GM23248 (cell line): ENCODE measurements at regions not wholly inside any gene's neighbourhood (a gene's known extent, or its start where the extent isn't known, plus 50 kb on each side); places are given as distances from the start of the nearest gene placed in this dataset.

Source experiments
- DNase-seq: peaks from one replicate; pipeline ENCODE4 v3.0.0-alpha.2; 2015
- H2AFZ ChIP-seq: fragments of 200-600 bp; sonication (generic); 2 replicates; pipeline ENCODE4 v1.6.1; 2016; ENCODE audit warnings: antibody characterized with exemption
- H3F3A ChIP-seq: fragments of 200-600 bp; sonication (generic); 2 replicates; pipeline ENCODE4 v1.6.1; 2016; ENCODE audit warnings: mild to moderate bottlenecking, antibody characterized with exemption, mixed run types; ENCODE audit not compliant: insufficient read depth
- H3K27ac ChIP-seq: fragments of 200-600 bp; sonication (generic); 2 replicates; pipeline ENCODE4 v1.5.1; 2016; ENCODE audit warnings: mild to moderate bottlenecking
- H3K27me3 ChIP-seq: fragments of 200-600 bp; sonication (generic); replicated peaks from 2 replicates; pipeline ENCODE4 v1.6.1; 2016; ENCODE audit warnings: mild to moderate bottlenecking; ENCODE audit not compliant: insufficient read depth
- H3K36me3 ChIP-seq: fragments of 200-600 bp; sonication (generic); 2 replicates; pipeline ENCODE4 v1.6.1; 2016; ENCODE audit warnings: low read depth, mild to moderate bottlenecking
- H3K4me1 ChIP-seq: fragments of 200-600 bp; sonication (generic); 2 replicates; pipeline ENCODE4 v1.6.1; 2016; ENCODE audit warnings: mild to moderate bottlenecking; ENCODE audit not compliant: insufficient read depth
- H3K4me2 ChIP-seq: fragments of 200-600 bp; sonication (generic); one replicate; pipeline ENCODE4 v1.6.1; 2016; ENCODE audit warnings: mild to moderate bottlenecking; ENCODE audit not compliant: unreplicated experiment
- H3K4me3 ChIP-seq: fragments of 200-600 bp; sonication (generic); 2 replicates; pipeline ENCODE4 v1.5.1; 2016; ENCODE audit warnings: mild to moderate bottlenecking
- H3K79me2 ChIP-seq: fragments of 200-600 bp; sonication (generic); 2 replicates; pipeline ENCODE4 v1.6.1; 2016; ENCODE audit warnings: mild to moderate bottlenecking; ENCODE audit not compliant: insufficient read depth
- H3K9ac ChIP-seq: fragments of 200-600 bp; sonication (generic); 2 replicates; pipeline ENCODE4 v1.6.1; 2016; ENCODE audit warnings: mild to moderate bottlenecking
- H3K9me2 ChIP-seq: fragments of 200-600 bp; sonication (generic); 2 replicates; pipeline ENCODE4 v1.6.1; 2016; ENCODE audit warnings: mixed run types, mild to moderate bottlenecking, moderate library complexity; ENCODE audit not compliant: insufficient read depth
- H3K9me3 ChIP-seq: fragments of 200-600 bp; sonication (generic); one replicate; pipeline ENCODE4 v1.6.1; 2017; ENCODE audit warnings: low read depth
- H4K20me1 ChIP-seq: fragments of 200-600 bp; sonication (generic); 2 replicates; pipeline ENCODE4 v1.6.0; 2016; ENCODE audit not compliant: insufficient read depth
- EZH2 ChIP-seq: fragments of 200-600 bp; sonication (generic); IDR thresholded peaks from 2 replicates; pipeline ENCODE4 v1.6.1; 2018; ENCODE audit warnings: antibody characterized with exemption, mild to moderate bottlenecking; ENCODE audit not compliant: insufficient read depth, poor library complexity, severe bottlenecking
- EZH2phosphoT487 ChIP-seq: fragments of 200-600 bp; sonication (generic); IDR thresholded peaks from 2 replicates; pipeline ENCODE4 v1.6.1; 2018; ENCODE audit warnings: antibody characterized with exemption, moderate library complexity, mild to moderate bottlenecking, low read depth; ENCODE audit not compliant: insufficient read depth
- WGBS, 2 experiments: methylation state at CpG; one replicate each; pipeline ENCODE4 v1.1.6; 2015 to 2017; ENCODE audit warnings: low lambda C conversion rate in 2 of 2, low coverage in 1 of 2; ENCODE audit errors: missing lambda C conversion rate in 2 of 2; 5-methylcytosine and 5-hydroxymethylcytosine counted together
- in situ Hi-C: fragments of 300-500 bp; cut with MboI; formaldehyde crosslinking; loops from 2 replicates; pipeline ENCODE4 v1.15.0; 2020

GRCh38 chr4:81836716-81837115 lies 365.0 kb upstream of the RASGEF1B start:
- no peaks in the 10 kb centered on the region for H3K4me1 ChIP-seq
- no peak overlapping the region for H3K4me2 ChIP-seq
- H3K9me2 ChIP-seq = no peaks in the 10 kb centered on the region
- DNase-seq = no peak
- H3K4me3 ChIP-seq = no peak overlapping the region
- WGBS, 2 experiments = 17 to 50% methylated on average over 1 of the region's 1 CpG
- no peaks in the 10 kb centered on the region for H3K27me3 ChIP-seq
- no peak overlapping the region for H3K27ac ChIP-seq
- H3K9ac ChIP-seq = no peak overlapping the region
- no peaks in the 10 kb centered on the region for H3K9me3 ChIP-seq
- TF ChIP-seq EZH2 (no peak), EZH2phosphoT487 (no peak)
- no peaks in the 10 kb centered on the region for H3K36me3 ChIP-seq
- H2AFZ ChIP-seq = no peak overlapping the region
- in situ Hi-C loops = loop anchor here (10.0 kb wide), 1 partner anchor 362 kb away; the partner anchor contains the start of gene RASGEF1B
- no peaks in the 10 kb centered on the region for H3K79me2 ChIP-seq
- no peaks in the 10 kb centered on the region for H4K20me1 ChIP-seq
- no peaks in the 10 kb centered on the region for H3F3A ChIP-seq

DNA sequence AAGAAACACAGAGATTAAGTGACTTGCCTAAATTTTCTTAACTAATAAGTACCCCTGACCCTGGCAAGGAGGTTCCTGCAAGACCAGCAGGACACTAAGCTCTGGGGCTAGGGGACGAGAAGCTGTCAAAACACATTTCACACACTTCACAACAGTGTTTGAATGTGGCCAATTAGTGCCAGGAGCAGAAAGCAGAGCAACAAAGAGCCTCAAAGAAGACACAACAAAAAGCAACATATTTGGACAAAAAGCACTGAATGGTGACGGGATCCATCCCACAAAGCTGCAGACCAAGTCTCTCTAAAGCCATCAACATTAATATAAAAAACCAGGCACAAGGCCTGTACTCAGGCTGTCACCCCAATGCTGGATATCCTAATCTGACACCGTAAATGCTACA lies 361.9 kb upstream of the RASGEF1B start:
- no peak for TF ChIP-seq EZH2phosphoT487
- no peak for TF ChIP-seq EZH2
- no peak for DNase-seq
- Histone ChIP-seq H3K9ac (no peak overlapping the region), H3K4me2 (no peak overlapping the region), H3F3A (no peaks in the 10 kb centered on the region), H3K27ac (no peak overlapping the region), H3K36me3 (no peaks in the 10 kb centered on the region), H3K4me3 (no peak overlapping the region), H3K9me2 (no peaks in the 10 kb centered on the region), H2AFZ (no peak overlapping the region), H3K9me3 (no peaks in the 10 kb centered on the region), H3K79me2 (no peaks in the 10 kb centered on the region), H3K27me3 (no peaks in the 10 kb centered on the region), H4K20me1 (no peaks in the 10 kb centered on the region), H3K4me1 (no peaks in the 10 kb centered on the region)
- WGBS, 2 experiments = 43% methylated on average over 3 of the region's 3 CpGs
- in situ Hi-C loops = loop anchor here (10.0 kb wide), 1 partner anchor 359 kb away; the partner anchor contains the start of gene RASGEF1B

- in situ Hi-C loops = no loop called here
- H3K27ac ChIP-seq = no peak overlapping the region
- WGBS, 2 experiments = 44 to 71% methylated on average over 1 of the region's 1 CpG
- DNase-seq = no peak
- no peaks in the 10 kb centered on the region for H3K9me3 ChIP-seq
- no peak overlapping the region for H2AFZ ChIP-seq
- no peak overlapping the region for H3K4me3 ChIP-seq
- H4K20me1 ChIP-seq = no peaks in the 10 kb centered on the region
- no peaks in the 10 kb centered on the region for H3K27me3 ChIP-seq
- no peaks in the 10 kb centered on the region for H3K36me3 ChIP-seq
- H3K4me1 ChIP-seq = no peaks in the 10 kb centered on the region
- no peak overlapping the region for H3K9ac ChIP-seq
- no peaks in the 10 kb centered on the region for H3F3A ChIP-seq
- H3K4me2 ChIP-seq = no peak overlapping the region
- H3K79me2 ChIP-seq = no peaks in the 10 kb centered on the region
- TF ChIP-seq EZH2 = no peak
- TF ChIP-seq EZH2phosphoT487 = no peak
- no peaks in the 10 kb centered on the region for H3K9me2 ChIP-seq
Measured at GRCh38 chr4:81828991-81829390, 357.3 kb upstream of the RASGEF1B start.

DNA sequence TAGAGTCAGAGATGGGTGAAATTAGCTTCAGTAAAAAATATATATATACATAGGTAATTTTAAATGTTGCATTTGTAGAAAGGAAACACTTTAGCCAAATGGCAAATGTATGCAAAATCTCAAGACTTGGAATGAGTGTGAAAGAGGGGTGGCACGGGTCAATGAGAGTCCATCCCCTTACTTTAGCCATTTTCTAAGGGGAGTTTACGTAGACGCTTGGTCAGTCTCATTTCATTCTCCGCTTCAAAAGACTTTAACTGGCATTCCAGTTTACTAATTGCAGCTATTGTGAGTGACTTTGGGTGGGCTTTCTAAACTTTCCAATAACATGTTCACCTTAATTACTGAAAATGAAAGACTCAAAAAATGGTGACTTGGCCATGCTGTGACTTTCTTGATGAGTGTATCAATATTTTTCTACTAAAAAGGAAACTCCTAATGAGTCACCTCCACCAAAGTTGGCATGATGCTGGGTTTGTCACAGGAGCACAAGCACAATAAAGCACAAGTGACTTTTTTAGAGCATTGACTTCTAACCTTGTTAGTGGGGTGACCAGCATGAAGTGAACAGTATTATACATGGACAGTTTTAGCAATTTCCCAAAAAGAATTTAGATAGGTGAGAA lies 356.0 kb upstream of the RASGEF1B start:
- Histone ChIP-seq H3K9me2 (no peaks in the 10 kb centered on the region), H3F3A (no peaks in the 10 kb centered on the region), H3K9ac (no peak overlapping the region), H3K4me2 (no peak overlapping the region), H4K20me1 (no peaks in the 10 kb centered on the region), H3K79me2 (no peaks in the 10 kb centered on the region), H2AFZ (no peak overlapping the region), H3K4me1 (no peaks in the 10 kb centered on the region), H3K4me3 (no peak overlapping the region), H3K9me3 (no peaks in the 10 kb centered on the region), H3K36me3 (no peaks in the 10 kb centered on the region), H3K27ac (no peak overlapping the region), H3K27me3 (no peaks in the 10 kb centered on the region)
- WGBS, 2 experiments = 82 to 88% methylated on average over 4 of the region's 4 CpGs
- in situ Hi-C loops = no loop called here
- DNase-seq = peak; percentile 2
- no peak for TF ChIP-seq EZH2
- TF ChIP-seq EZH2phosphoT487 = no peak
